ENCODE measurements at regions not wholly inside any gene's neighbourhood (a gene's known extent, or its start where the extent isn't known, plus 50 kb on each side); places are given as distances from the start of the nearest gene placed in this dataset.

GRCh38 chr22:47552541-47553205, 790.2 kb downstream of the TBC1D22A start:
- TF ChIP-seq CTCF (IDR thresholded peaks at IDR 0.05) (no peak), ZFX (IDR thresholded peaks at IDR 0.05; ENCODE audit: borderline replicate concordance) (no peak)
